ENCODE measurements at regions not wholly inside any gene's neighbourhood (a gene's known extent, or its start where the extent isn't known, plus 50 kb on each side); places are given as distances from the start of the nearest gene placed in this dataset.
"Not testable (repeated sequence)": the region's sequence is repeated elsewhere in the genome, so short reads cannot be mapped to it uniquely, and the experiment has no call there.

DNA sequence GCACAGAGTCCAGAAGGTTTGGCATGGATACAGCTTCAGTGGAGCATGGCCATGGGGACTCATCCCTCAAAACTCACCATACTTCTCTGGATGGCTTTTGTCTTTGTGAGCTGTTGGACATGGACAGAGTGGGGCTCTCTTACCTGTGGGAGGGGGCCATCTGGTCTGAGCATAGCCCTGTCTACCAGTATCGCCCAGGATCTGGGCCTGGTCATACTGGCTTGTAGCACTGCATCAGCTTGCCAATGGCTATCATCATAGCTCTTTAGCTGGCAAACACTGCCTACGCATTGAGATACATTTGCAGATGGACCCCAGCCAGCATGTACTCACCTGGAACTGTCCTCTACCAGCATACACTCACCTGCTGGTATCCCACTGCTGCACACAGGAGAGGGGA, 975.2 kb upstream of the NOVA1 start:
- Mint-ChIP-seq H3K27ac (no peak overlapping the region), H3K27me3 (no peaks in the 10 kb centered on the region), H3K4me3 (no peak overlapping the region), H3K4me1 (no peaks in the 10 kb centered on the region), H3K9me3 (peaks cover 0 to 21% (median 4%) of the 10 kb centered on the region in 7 donors), H3K36me3 (no peaks in the 10 kb centered on the region)
- DNase-seq = no peak
- ATAC-seq (ENCODE audit: low read depth in 2 of 2) = no peak

DNA sequence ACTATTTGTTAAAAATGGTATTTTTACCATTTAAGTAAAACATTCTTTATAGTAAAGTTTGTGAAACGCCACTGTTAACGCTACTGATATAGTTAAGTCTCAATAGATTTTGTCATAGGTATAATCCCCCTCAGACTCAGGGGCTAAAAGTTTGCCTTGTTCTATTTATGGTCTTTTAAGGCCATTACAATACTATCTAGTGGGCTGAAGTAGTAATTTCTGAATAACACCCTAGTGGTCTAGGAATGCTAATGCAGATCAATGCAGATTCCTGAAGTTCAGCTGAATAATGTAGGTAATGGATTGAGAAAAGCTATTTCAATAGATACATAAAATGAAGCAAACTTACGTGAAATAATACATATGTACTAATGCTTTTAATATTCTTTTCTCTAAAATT, 989.3 kb upstream of the NOVA1 start:
- no peaks in the 10 kb centered on the region for H3K4me1 Mint-ChIP-seq

DNA sequence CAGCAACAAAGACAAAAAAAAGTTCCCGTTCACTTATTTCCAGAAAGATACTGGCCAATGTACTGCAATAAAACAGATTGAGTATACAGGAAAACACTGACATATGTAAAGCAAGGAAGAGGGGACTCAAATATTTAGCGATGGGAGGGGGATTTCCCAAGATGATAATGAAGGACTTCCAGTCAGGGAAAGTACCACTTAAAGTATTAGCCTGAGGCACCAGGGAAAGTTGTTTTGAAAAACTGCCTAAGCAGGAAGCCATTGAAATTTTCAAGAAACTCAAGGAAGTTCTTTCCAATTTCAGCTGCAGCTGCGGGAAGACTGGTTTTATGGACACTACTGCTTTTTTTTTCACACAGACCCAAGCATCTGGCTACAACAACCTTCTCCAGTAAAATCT, 1007.4 kb upstream of the NOVA1 start:
- Mint-ChIP-seq H3K27ac (no peak overlapping the region), H3K27me3 (no peaks in the 10 kb centered on the region), H3K4me1 (no peaks in the 10 kb centered on the region), H3K36me3 (no peaks in the 10 kb centered on the region), H3K9me3 (peaks cover 0 to 10% (median 2%) of the 10 kb centered on the region in 7 donors), H3K4me3 (no peak overlapping the region)
- DNase-seq (no peak), ATAC-seq (ENCODE audit: low read depth in 2 of 2) (no peak)

More for the DNA sequence above, 989.3 kb upstream of the NOVA1 start:
- Mint-ChIP-seq H3K27me3 (no peaks in the 10 kb centered on the region), H3K36me3 (no peaks in the 10 kb centered on the region), H3K27ac (no peak overlapping the region), H3K4me3 (no peak overlapping the region), H3K9me3 (peaks cover 0 to 6% (median 0%) of the 10 kb centered on the region in 7 donors)
- ATAC-seq (ENCODE audit: low read depth in 2 of 2) (no peak), DNase-seq (no peak)

DNA sequence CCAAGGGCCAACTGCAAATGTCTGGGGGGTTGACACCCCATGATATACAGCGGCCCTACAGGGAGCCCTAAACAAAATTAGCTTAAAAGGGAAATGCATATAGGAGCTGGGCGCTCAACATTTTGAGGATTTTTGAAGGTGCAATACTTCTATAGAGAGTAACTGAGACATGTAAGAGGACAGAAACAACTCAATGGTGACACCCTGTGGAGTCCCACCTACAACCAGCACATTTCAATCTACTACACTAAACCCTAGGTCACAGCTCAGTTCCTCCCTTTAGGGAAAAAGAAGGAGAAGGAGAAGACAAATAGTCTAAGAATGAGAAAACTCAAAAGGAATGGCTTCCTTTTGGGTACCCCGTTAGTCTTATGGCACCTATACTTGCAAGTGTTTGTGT, 1010.5 kb upstream of the NOVA1 start:
- ATAC-seq (ENCODE audit: low read depth in 2 of 2) = no peak
- Mint-ChIP-seq H3K9me3 (peaks cover 0 to 9% (median 2%) of the 10 kb centered on the region in 7 donors), H3K4me1 (no peaks in the 10 kb centered on the region), H3K27ac (no peak overlapping the region), H3K27me3 (no peaks in the 10 kb centered on the region), H3K36me3 (no peaks in the 10 kb centered on the region), H3K4me3 (no peak overlapping the region)
- DNase-seq = no peak

DNA sequence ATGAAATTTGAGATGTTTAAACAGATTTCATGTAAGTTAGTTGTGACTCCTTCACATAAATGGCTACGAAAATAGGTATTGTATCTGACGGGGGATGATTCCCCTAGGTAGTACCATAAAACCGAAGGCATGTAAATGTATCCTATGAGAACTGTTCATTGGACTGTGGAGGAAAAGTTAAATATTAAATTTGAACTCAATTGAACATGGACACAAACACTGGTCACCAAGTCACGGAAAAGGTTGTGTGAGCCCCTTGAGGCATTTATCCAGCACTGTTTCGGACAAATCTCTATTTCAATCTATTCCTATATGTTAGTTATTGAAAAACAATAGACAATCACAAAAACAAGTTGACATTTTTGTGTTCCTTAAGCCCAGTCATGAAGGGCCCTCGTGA, 1014.3 kb upstream of the NOVA1 start:
- Mint-ChIP-seq H3K36me3 (no peaks in the 10 kb centered on the region), H3K4me1 (no peaks in the 10 kb centered on the region), H3K27ac (no peak overlapping the region), H3K27me3 (no peaks in the 10 kb centered on the region), H3K9me3 (peaks cover 0 to 5% (median under 1%) of the 10 kb centered on the region in 7 donors), H3K4me3 (no peak overlapping the region)
- DNase-seq = no peak
- no peak for ATAC-seq (ENCODE audit: low read depth in 2 of 2)

DNA sequence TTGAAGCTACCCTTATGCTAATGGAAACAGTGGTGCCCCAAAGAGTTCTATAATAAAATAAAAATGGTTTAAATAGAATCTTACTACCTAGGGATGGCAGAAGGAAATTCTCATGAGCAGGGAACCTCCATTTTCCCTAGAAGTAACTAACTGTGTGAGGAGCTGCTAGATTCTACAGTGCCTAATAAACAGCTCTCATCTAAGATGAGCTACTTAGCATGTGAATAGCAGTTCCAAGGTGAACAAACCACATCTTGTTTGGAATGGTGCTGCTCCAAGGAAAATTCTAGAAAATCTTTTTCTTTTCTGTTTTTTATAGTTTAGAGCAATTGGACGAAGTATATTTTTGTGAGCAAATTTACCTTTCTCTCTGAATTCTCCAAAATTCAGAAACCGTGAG, 1015.3 kb upstream of the NOVA1 start:
- Mint-ChIP-seq H3K9me3 (peaks cover 0 to 5% (median 0%) of the 10 kb centered on the region in 7 donors), H3K27ac (no peak overlapping the region), H3K27me3 (no peaks in the 10 kb centered on the region), H3K4me3 (no peak overlapping the region), H3K4me1 (no peaks in the 10 kb centered on the region), H3K36me3 (no peaks in the 10 kb centered on the region)
- ATAC-seq (ENCODE audit: low read depth in 2 of 2) (no peak), DNase-seq (no peak)

DNA sequence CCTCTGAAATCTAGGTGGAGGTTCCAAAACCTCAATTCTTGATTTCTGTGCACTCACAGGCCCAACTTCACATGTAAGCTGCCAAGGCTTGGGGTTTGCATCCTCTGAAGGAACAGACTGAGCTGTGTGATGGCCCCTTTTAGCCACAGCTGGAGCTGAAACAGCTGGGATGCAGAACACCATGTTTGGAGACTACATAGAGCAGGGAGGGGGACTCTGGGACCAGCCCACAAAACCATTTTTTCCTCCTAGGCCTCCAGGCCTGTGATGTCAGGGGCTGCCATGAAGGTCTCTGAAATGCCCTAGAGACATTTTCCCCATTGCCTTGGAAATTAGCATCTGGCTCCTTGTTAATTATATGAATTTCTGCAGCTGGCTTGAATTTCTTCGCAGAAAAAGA, 1025.9 kb upstream of the NOVA1 start:
- no peak overlapping the region for H3K27ac Mint-ChIP-seq
- H3K9me3 Mint-ChIP-seq = peaks cover 3 to 28% (median 12%) of the 10 kb centered on the region in 7 donors
- DNase-seq = no peak

DNA sequence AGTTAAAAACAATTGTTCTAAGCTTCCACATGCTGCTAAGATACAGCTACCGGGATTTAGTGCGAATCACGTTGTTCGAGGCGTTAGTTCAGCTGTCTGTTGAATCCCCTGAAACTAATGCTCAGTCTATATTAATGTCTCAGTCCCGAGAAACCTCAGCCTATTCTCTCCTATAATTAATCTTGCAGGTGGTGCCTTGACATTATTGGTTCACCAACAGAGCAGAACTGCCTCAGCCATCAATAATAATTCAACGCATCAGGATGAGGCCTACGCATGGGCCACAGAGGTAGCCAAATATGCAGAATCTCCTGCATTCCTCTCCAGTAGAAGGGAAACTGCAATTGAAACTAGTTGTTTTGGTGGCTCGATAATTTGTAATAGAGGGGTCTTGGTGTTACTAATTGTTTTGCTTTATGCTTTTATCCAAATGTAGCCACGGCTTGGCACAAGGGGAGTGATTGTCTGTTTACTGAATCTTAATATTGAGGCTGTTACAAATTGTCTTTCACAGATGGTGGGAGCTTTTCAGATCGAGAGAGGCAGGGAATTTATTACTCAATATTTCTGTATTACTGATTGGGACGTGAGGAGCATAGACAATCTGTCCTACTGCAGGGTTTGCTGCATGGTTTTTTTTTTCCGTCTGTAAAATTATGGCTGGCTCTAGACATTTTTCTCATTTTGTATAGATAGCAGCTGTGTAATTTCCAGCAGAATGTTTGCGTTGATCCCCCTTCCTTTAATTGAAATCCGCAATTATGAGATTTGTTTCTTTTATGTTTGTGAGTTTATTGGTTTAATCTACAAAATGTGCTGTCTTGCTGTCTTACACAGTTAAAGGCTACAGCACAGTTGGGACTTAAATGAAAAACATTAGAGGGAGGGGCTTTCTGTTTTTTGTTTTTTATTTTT, 1036.5 kb upstream of the NOVA1 start:
- ATAC-seq (ENCODE audit: low read depth in 2 of 2) (no peak), DNase-seq (no peak)
- no peak overlapping the region for H3K4me3 Mint-ChIP-seq
- no peak overlapping the region for H3K27ac Mint-ChIP-seq
- H3K27me3 Mint-ChIP-seq = no peaks in the 10 kb centered on the region
- H3K4me1 Mint-ChIP-seq = no peaks in the 10 kb centered on the region
- peaks cover 0 to 5% (median 0%) of the 10 kb centered on the region in 7 donors for H3K9me3 Mint-ChIP-seq
- no peaks in the 10 kb centered on the region for H3K36me3 Mint-ChIP-seq

More for the DNA sequence above, 1025.9 kb upstream of the NOVA1 start:
- H3K36me3 Mint-ChIP-seq = no peaks in the 10 kb centered on the region
- no peak for ATAC-seq (ENCODE audit: low read depth in 2 of 2)
- no peak overlapping the region for H3K4me3 Mint-ChIP-seq
- H3K4me1 Mint-ChIP-seq = no peaks in the 10 kb centered on the region
- H3K27me3 Mint-ChIP-seq = no peaks in the 10 kb centered on the region

DNA sequence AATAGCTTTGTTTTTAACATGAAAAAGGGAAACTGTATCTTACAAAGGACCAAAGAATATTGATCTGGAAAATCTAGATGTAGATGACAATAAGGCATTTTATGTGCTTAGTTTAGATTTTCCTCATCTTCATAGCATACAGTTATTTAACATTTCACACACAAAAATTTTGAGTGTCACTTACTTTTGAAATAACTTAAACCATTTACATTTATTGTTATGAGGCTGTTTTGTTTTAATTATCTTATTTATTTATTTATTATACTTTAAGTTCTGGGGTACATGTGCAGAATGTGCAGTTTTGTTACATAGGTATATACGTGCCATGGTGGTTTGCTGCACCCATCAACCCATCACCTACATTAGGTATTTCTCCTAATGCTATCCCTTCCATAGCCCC, 1042.9 kb upstream of the NOVA1 start:
- not testable (repeated sequence) for H3K27ac Mint-ChIP-seq; H3K36me3 Mint-ChIP-seq; H3K4me1 Mint-ChIP-seq; H3K4me3 Mint-ChIP-seq; H3K27me3 Mint-ChIP-seq; H3K9me3 Mint-ChIP-seq; ATAC-seq (ENCODE audit: low read depth in 2 of 2); DNase-seq

DNA sequence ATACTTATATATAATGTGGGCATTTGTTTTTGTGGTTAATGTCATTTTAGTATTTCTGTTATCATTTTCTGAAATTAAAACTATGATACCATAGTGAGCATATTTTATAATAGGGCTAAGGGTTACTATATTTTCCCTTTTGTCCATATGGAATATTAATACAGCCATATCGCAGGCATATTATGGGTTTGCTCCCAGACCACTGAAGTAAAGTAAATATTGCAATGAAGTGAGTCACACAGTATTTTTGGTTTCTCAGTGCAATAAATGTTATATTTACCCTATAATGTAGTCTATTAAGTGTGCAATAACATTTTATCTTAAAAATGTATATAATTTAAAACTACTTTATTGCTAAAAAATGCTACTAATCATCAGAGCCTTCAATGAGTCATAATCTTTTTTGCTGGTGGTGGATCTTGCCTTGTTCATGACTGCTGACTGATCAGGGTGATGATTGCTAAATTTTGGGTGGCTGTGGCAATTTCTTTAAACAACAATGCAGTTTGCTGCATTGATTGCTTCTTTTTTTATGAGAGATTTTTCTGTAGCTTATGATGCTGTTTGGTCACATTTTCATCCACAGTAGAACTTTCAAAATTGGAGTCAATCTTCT, 1044.5 kb upstream of the NOVA1 start:
- DNase-seq (no peak), ATAC-seq (ENCODE audit: low read depth in 2 of 2) (no peak)
- H3K4me1 Mint-ChIP-seq = no peaks in the 10 kb centered on the region
- H3K9me3 Mint-ChIP-seq = peaks cover 0 to 7% (median 4%) of the 10 kb centered on the region in 7 donors
- no peaks in the 10 kb centered on the region for H3K36me3 Mint-ChIP-seq
- peak overlapping the region in 1 of 6 donors; percentile 5 for H3K27ac Mint-ChIP-seq
- H3K27me3 Mint-ChIP-seq = no peaks in the 10 kb centered on the region
- H3K4me3 Mint-ChIP-seq = no peak overlapping the region

DNA sequence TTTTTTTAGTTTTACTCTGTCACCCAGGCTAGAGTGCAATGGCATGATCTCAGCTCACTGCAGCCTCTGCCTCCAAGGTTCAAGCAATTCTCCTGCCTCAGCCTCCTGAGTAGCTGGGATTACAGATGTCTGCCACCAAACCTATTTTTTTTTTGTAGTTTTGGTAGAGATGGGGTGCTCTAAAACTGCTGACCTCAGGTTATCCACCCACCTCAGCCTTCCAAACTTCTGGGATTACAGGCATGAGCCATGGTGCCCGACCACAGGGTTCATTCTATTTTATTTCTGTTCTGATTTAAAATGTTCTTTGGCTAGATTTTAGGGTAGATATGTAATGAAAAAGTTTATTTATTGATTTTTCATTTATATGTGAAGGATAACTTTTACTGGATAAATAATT, 1062.8 kb upstream of the NOVA1 start:
- no peak overlapping the region for H3K4me3 Mint-ChIP-seq
- DNase-seq = no peak
- no peak overlapping the region for H3K27ac Mint-ChIP-seq
- no peak for ATAC-seq (ENCODE audit: low read depth in 2 of 2)
- H3K9me3 Mint-ChIP-seq = peaks cover 6 to 39% (median 15%) of the 10 kb centered on the region in 7 donors
- no peaks in the 10 kb centered on the region for H3K27me3 Mint-ChIP-seq
- H3K36me3 Mint-ChIP-seq = no peaks in the 10 kb centered on the region
- H3K4me1 Mint-ChIP-seq = no peaks in the 10 kb centered on the region

DNA sequence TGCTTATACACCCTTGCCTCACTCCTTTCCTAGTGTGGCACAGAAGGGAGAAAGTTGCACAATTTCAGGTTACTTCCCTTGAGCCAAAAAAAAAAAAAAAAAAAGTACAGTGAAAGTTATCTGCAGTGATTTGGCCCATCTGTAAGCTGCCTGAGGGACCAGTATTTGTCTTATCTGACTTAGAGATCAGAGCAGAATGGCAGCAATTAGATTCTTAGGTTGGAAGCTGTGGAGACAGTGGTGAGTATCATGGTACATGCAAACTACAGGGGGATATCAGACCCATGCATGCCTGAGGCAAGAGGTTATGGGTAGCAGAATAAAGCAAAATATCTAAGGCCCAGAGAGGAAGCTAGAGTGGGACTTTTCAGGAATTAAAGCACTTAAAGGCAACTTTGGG, 1070.7 kb upstream of the NOVA1 start:
- H3K9me3 Mint-ChIP-seq = peaks cover 1 to 13% (median 10%) of the 10 kb centered on the region in 7 donors
- no peaks in the 10 kb centered on the region for H3K4me1 Mint-ChIP-seq
- no peak overlapping the region for H3K4me3 Mint-ChIP-seq
- H3K27ac Mint-ChIP-seq = no peak overlapping the region
- DNase-seq (no peak), ATAC-seq (ENCODE audit: low read depth in 2 of 2) (no peak)
- H3K36me3 Mint-ChIP-seq = peaks cover 0 to 4% of the 10 kb centered on the region in 2 donors
- H3K27me3 Mint-ChIP-seq = no peaks in the 10 kb centered on the region

DNA sequence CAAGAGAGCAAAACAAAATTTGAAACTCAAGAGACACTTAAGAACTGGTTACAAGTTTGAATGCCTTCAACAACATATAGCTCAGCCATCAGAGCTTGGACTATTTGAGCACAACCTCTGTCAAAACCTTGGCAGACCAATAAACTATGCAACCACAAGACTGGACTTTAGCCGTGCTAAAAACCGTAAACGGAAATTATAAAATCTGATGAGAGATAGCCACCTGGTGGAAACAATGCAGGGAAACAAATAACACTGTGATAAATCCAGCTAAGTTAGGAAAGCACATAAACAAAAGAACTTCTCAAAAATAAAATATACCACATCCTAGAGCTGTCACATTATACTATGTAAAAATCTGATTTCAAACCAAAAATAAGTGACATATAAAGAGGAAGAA, 1074.2 kb upstream of the NOVA1 start:
- no peak for ATAC-seq (ENCODE audit: low read depth in 2 of 2)
- no peaks in the 10 kb centered on the region for H3K4me1 Mint-ChIP-seq
- H3K27me3 Mint-ChIP-seq = no peaks in the 10 kb centered on the region

More for the DNA sequence above, 1074.2 kb upstream of the NOVA1 start:
- peaks cover 0 to 4% of the 10 kb centered on the region in 2 donors for H3K36me3 Mint-ChIP-seq
- no peak for DNase-seq
- no peak overlapping the region for H3K4me3 Mint-ChIP-seq
- peaks cover 2 to 13% (median 7%) of the 10 kb centered on the region in 7 donors for H3K9me3 Mint-ChIP-seq
- H3K27ac Mint-ChIP-seq = no peak overlapping the region

All from naive B cell (primary cell).